GM23338 (cell line): ENCODE measurements at regions not wholly inside any gene's neighbourhood (a gene's known extent, or its start where the extent isn't known, plus 50 kb on each side); places are given as distances from the start of the nearest gene placed in this dataset.

Experiments
- ATAC-seq: fragments of 200-7000 bp; cut with Tn5 transposase; 3 replicates; pipeline ENCODE4 v1.9.1; 2020
- DNase-seq: peaks from one replicate; pipeline ENCODE4 v3.0.0-alpha.2; 2015; ENCODE audit warnings: low spot score
- H2AFZ ChIP-seq: fragments of 200-600 bp; sonication (generic); 2 replicates; pipeline ENCODE4 v1.8.0; 2016; ENCODE audit warnings: antibody characterized with exemption, mild to moderate bottlenecking, moderate library complexity
- H3F3A ChIP-seq: fragments of 200-600 bp; sonication (generic); replicated peaks from 2 replicates; pipeline ENCODE4 v1.8.0; 2017; ENCODE audit warnings: antibody characterized with exemption, mixed run types, low read depth
- H3K27ac ChIP-seq: fragments of 200-600 bp; sonication (generic); 2 replicates; pipeline ENCODE4 v1.6.1; 2016; ENCODE audit warnings: low read depth
- H3K27me3 ChIP-seq: fragments of 200-600 bp; sonication (generic); 2 replicates; pipeline ENCODE4 v1.8.0; 2016; ENCODE audit warnings: mild to moderate bottlenecking, mixed run types, moderate library complexity; ENCODE audit not compliant: insufficient read depth
- H3K36me3 ChIP-seq: fragments of 200-600 bp; sonication (generic); 2 replicates; pipeline ENCODE4 v1.8.0; 2016; ENCODE audit warnings: mild to moderate bottlenecking; ENCODE audit not compliant: insufficient read depth
- H3K4me1 ChIP-seq: fragments of 200-600 bp; sonication (generic); 2 replicates; pipeline ENCODE4 v1.8.0; 2016; ENCODE audit warnings: mild to moderate bottlenecking, moderate library complexity; ENCODE audit not compliant: insufficient read depth
- H3K4me2 ChIP-seq: fragments of 200-600 bp; sonication (generic); 2 replicates; pipeline ENCODE4 v1.7.1; 2017; ENCODE audit warnings: mixed run types
- H3K4me3 ChIP-seq: fragments of 200-600 bp; sonication (generic); 2 replicates; pipeline ENCODE4 v1.6.1; 2016; ENCODE audit warnings: mixed run types
- H3K79me2 ChIP-seq: fragments of 200-600 bp; sonication (generic); replicated peaks from 2 replicates; pipeline ENCODE4 v1.8.0; 2017; ENCODE audit warnings: mild to moderate bottlenecking; ENCODE audit not compliant: insufficient read depth
- H3K9me2 ChIP-seq: fragments of 200-600 bp; sonication (generic); 2 replicates; pipeline ENCODE4 v1.8.0; 2017; ENCODE audit not compliant: insufficient read depth
- H4K20me1 ChIP-seq: fragments of 200-600 bp; sonication (generic); replicated peaks from 2 replicates; pipeline ENCODE4 v1.8.0; 2017; ENCODE audit warnings: mild to moderate bottlenecking; ENCODE audit not compliant: insufficient read depth
- H3K27ac Mint-ChIP-seq: 2 replicates; pipeline ENCODE4 v1.8.0; 2020; ENCODE audit warnings: inconsistent platforms, mild to moderate bottlenecking, moderate library complexity, mixed read lengths
- H3K27me3 Mint-ChIP-seq: 3 replicates; pipeline ENCODE4 v1.8.0; 2022; ENCODE audit warnings: low read depth, mild to moderate bottlenecking, moderate library complexity, mixed read lengths, inconsistent platforms; ENCODE audit not compliant: insufficient read depth, poor library complexity
- H3K36me3 Mint-ChIP-seq: 3 replicates; pipeline ENCODE4 v1.8.0; 2021; ENCODE audit warnings: low read depth, mild to moderate bottlenecking, inconsistent platforms, moderate library complexity, mixed read lengths
- H3K4me1 Mint-ChIP-seq: 3 replicates; pipeline ENCODE4 v1.8.0; 2020; ENCODE audit warnings: mild to moderate bottlenecking, inconsistent platforms, mixed read lengths
- H3K4me3 Mint-ChIP-seq: 3 replicates; pipeline ENCODE4 v1.8.0; 2021; ENCODE audit warnings: moderate library complexity, mild to moderate bottlenecking, inconsistent platforms, mixed read lengths
- H3K9me3 Mint-ChIP-seq: 3 replicates; pipeline ENCODE4 v1.8.0; 2020; ENCODE audit warnings: moderate library complexity, mild to moderate bottlenecking, inconsistent platforms, mixed read lengths
- CREB1 ChIP-seq: fragments of 250-450 bp; sonication (Bioruptor Pico); IDR thresholded peaks from 2 replicates; pipeline ENCODE4 v1.5.0; 2020; ENCODE audit warnings: low read depth, mild to moderate bottlenecking, moderate library complexity
- CTCF ChIP-seq, 2 experiments: fragments of 200-600 bp in 1 of 2; sonication (generic) in 1 of 2; conservative IDR thresholded peaks; 2 replicates each; pipeline versions ENCODE4 v1.5.1 to v1.6.1; 2016 to 2017; ENCODE audit warnings: antibody characterized with exemption in 2 of 2, low read depth in 2 of 2, mild to moderate bottlenecking in 2 of 2, moderate library complexity in 1 of 2
- EZH2 ChIP-seq: fragments of 200-600 bp; sonication (generic); IDR thresholded peaks from one replicate; pipeline ENCODE4 v1.8.0; 2017; ENCODE audit warnings: antibody characterized with exemption, mild to moderate bottlenecking, low read depth; ENCODE audit not compliant: unreplicated experiment
- EZH2phosphoT487 ChIP-seq: fragments of 200-600 bp; sonication (generic); IDR thresholded peaks from one replicate; pipeline ENCODE4 v1.8.1; 2018; ENCODE audit warnings: antibody characterized with exemption; ENCODE audit not compliant: unreplicated experiment
- JUNB ChIP-seq: IDR thresholded peaks from one replicate; pipeline ENCODE4 v1.6.1; 2016; ENCODE audit warnings: antibody characterized with exemption; ENCODE audit not compliant: unreplicated experiment
- NANOG ChIP-seq: IDR thresholded peaks from 2 replicates; pipeline ENCODE4 v1.6.1; 2016; ENCODE audit warnings: antibody characterized with exemption, borderline replicate concordance
- POLR2AphosphoS5 ChIP-seq: IDR thresholded peaks from 2 replicates; pipeline ENCODE4 v1.6.1; 2016; ENCODE audit warnings: antibody characterized with exemption, low read depth
- REST ChIP-seq: IDR thresholded peaks from one replicate; pipeline ENCODE4 v1.6.1; 2018; ENCODE audit warnings: antibody characterized with exemption; ENCODE audit not compliant: unreplicated experiment
- STAT1 ChIP-seq: IDR thresholded peaks from one replicate; pipeline ENCODE4 v1.6.1; 2016; ENCODE audit warnings: antibody characterized with exemption; ENCODE audit not compliant: unreplicated experiment
- ZNF114 ChIP-seq: fragments of 250-450 bp; sonication (Bioruptor Pico); IDR thresholded peaks from 2 replicates; pipeline ENCODE4 v1.5.0; 2020; ENCODE audit warnings: mild to moderate bottlenecking, moderate library complexity
- ZNF331 ChIP-seq: fragments of 250-450 bp; sonication (Bioruptor Pico); IDR thresholded peaks from 2 replicates; pipeline ENCODE4 v1.5.0; 2020; ENCODE audit warnings: low read depth, mild to moderate bottlenecking, moderate library complexity
- TF ChIP-seq, protein P1 (sequence below): fragments of 250-450 bp; sonication (Bioruptor Pico); IDR thresholded peaks from 2 replicates; pipeline ENCODE4 v1.5.0; 2020; ENCODE audit warnings: mild to moderate bottlenecking, moderate library complexity
- TF ChIP-seq, protein P2 (sequence below): IDR thresholded peaks from 2 replicates; pipeline ENCODE4 v1.6.1; 2016; ENCODE audit warnings: antibody characterized with exemption

DNA sequence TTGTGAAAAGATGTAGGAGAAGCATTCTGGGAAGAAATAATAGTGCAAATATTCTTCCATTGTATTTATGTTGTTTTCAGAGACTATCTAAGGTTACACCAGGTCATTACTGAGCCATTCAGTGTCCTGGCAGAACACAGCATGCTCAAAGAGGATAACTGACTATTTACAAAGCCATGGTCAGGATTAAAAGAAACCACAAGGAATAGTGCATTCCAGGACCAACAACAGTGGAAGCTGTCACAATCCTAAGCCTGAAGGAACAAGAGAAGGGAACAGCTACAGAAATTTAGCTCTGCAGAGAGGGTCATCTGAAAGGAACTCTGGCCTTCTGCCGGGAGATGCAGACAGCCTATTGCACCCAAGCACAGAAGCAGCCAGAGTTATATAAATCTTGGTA is 116.7 kb downstream of the DSC3 start:
- Mint-ChIP-seq H3K27me3 (no peaks in the 10 kb centered on the region), H3K4me3 (no peak overlapping the region), H3K36me3 (no peaks in the 10 kb centered on the region), H3K4me1 (0 out of 3 replicates have a peak, but pooled peaks cover 2% of the 10 kb centered on the region), H3K27ac (no peak overlapping the region), H3K9me3 (no peaks in the 10 kb centered on the region)
- no peak overlapping the region for H3K4me2 ChIP-seq
- no peaks in the 10 kb centered on the region for H3K79me2 ChIP-seq
- ATAC-seq (no peak), DNase-seq (no peak)
- TF ChIP-seq, protein P1, sequence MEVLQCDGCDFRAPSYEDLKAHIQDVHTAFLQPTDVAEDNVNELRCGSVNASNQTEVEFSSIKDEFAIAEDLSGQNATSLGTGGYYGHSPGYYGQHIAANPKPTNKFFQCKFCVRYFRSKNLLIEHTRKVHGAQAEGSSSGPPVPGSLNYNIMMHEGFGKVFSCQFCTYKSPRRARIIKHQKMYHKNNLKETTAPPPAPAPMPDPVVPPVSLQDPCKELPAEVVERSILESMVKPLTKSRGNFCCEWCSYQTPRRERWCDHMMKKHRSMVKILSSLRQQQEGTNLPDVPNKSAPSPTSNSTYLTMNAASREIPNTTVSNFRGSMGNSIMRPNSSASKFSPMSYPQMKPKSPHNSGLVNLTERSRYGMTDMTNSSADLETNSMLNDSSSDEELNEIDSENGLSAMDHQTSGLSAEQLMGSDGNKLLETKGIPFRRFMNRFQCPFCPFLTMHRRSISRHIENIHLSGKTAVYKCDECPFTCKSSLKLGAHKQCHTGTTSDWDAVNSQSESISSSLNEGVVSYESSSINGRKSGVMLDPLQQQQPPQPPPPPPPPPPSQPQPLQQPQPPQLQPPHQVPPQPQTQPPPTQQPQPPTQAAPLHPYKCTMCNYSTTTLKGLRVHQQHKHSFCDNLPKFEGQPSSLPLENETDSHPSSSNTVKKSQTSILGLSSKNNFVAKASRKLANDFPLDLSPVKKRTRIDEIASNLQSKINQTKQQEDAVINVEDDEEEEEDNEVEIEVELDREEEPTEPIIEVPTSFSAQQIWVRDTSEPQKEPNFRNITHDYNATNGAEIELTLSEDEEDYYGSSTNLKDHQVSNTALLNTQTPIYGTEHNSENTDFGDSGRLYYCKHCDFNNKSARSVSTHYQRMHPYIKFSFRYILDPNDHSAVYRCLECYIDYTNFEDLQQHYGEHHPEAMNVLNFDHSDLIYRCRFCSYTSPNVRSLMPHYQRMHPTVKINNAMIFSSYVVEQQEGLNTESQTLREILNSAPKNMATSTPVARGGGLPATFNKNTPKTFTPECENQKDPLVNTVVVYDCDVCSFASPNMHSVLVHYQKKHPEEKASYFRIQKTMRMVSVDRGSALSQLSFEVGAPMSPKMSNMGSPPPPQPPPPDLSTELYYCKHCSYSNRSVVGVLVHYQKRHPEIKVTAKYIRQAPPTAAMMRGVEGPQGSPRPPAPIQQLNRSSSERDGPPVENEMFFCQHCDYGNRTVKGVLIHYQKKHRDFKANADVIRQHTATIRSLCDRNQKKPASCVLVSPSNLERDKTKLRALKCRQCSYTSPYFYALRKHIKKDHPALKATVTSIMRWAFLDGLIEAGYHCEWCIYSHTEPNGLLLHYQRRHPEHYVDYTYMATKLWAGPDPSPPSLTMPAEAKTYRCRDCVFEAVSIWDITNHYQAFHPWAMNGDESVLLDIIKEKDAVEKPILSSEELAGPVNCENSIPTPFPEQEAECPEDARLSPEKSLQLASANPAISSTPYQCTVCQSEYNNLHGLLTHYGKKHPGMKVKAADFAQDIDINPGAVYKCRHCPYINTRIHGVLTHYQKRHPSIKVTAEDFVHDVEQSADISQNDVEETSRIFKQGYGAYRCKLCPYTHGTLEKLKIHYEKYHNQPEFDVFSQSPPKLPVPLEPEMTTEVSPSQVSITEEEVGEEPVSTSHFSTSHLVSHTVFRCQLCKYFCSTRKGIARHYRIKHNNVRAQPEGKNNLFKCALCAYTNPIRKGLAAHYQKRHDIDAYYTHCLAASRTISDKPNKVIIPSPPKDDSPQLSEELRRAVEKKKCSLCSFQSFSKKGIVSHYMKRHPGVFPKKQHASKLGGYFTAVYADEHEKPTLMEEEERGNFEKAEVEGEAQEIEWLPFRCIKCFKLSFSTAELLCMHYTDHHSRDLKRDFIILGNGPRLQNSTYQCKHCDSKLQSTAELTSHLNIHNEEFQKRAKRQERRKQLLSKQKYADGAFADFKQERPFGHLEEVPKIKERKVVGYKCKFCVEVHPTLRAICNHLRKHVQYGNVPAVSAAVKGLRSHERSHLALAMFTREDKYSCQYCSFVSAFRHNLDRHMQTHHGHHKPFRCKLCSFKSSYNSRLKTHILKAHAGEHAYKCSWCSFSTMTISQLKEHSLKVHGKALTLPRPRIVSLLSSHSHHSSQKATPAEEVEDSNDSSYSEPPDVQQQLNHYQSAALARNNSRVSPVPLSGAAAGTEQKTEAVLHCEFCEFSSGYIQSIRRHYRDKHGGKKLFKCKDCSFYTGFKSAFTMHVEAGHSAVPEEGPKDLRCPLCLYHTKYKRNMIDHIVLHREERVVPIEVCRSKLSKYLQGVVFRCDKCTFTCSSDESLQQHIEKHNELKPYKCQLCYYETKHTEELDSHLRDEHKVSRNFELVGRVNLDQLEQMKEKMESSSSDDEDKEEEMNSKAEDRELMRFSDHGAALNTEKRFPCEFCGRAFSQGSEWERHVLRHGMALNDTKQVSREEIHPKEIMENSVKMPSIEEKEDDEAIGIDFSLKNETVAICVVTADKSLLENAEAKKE (CRISPR knock-in tag): no peak
- TF ChIP-seq ZNF331 (CRISPR knock-in tag): no peak
- no peak for TF ChIP-seq REST
- TF ChIP-seq, protein P2, sequence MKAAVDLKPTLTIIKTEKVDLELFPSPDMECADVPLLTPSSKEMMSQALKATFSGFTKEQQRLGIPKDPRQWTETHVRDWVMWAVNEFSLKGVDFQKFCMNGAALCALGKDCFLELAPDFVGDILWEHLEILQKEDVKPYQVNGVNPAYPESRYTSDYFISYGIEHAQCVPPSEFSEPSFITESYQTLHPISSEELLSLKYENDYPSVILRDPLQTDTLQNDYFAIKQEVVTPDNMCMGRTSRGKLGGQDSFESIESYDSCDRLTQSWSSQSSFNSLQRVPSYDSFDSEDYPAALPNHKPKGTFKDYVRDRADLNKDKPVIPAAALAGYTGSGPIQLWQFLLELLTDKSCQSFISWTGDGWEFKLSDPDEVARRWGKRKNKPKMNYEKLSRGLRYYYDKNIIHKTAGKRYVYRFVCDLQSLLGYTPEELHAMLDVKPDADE: no peak
- TF ChIP-seq POLR2AphosphoS5: no peak
- TF ChIP-seq STAT1: no peak
- no peak for TF ChIP-seq ZNF114
- TF ChIP-seq EZH2phosphoT487: no peak
- TF ChIP-seq NANOG: no peak
- no peak for TF ChIP-seq CTCF (conservative IDR thresholded peaks at IDR 0.05; ENCODE audit: low read depth in 2 of 2)
- no peak for TF ChIP-seq EZH2
- no peak for TF ChIP-seq JUNB
- no peak for TF ChIP-seq CREB1
- H3F3A ChIP-seq: no peaks in the 10 kb centered on the region
- H3K4me3 ChIP-seq: no peak overlapping the region
- no peak overlapping the region for H2AFZ ChIP-seq
- no peaks in the 10 kb centered on the region for H3K27me3 ChIP-seq
- no peaks in the 10 kb centered on the region for H4K20me1 ChIP-seq
- H3K27ac ChIP-seq: no peak overlapping the region
- no peaks in the 10 kb centered on the region for H3K36me3 ChIP-seq
- no peaks in the 10 kb centered on the region for H3K9me2 ChIP-seq
- H3K4me1 ChIP-seq: no peaks in the 10 kb centered on the region
